ENCODE measurements at regions not wholly inside any gene's neighbourhood (a gene's known extent, or its start where the extent isn't known, plus 50 kb on each side); places are given as distances from the start of the nearest gene placed in this dataset.

DNA sequence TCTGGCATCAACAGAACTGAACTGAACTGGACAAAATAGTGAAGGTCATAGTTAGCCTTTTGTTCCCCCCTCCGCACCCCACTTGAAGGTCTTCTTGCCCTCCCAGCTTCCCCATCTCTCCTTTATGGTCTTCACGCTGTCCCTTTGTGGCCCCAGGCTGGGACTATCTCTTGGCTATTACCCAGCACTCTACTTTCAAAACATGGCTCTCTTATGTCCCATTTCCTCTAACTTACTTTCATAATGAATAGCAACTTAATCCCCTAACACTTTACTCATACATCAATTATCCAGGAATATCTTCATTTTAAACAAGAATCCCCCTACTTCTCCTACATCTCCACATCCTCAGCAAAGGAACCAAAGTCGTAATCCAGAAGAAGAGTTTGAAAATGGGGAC is 135.3 kb upstream of the ITGB1 start:
- Histone ChIP-seq H3K36me3 (ENCODE audit: control insufficient read depth in 2 of 2, extremely low read depth in 1 of 2, insufficient read depth in 2 of 2, low read length in 2 of 2) (no peaks in the 10 kb centered on the region), H3K4me2 (ENCODE audit: insufficient read depth, low read length) (no peak overlapping the region), H3K9me3 (replicated peaks; ENCODE audit: control insufficient read depth, insufficient read depth, low read length) (no peaks in the 10 kb centered on the region), H3K79me2 (ENCODE audit: control insufficient read depth, insufficient read depth, low read length) (no peaks in the 10 kb centered on the region), H3K4me3 (replicated peaks in 1 of 3; ENCODE audit: insufficient read depth in 1 of 3, low read depth in 1 of 3, low read length in 3 of 3) (no peak overlapping the region), H3K9me1 (replicated peaks; ENCODE audit: control insufficient read depth, extremely low read depth, insufficient read depth, low read length) (no peaks in the 10 kb centered on the region), H4K20me1 (replicated peaks; ENCODE audit: control insufficient read depth, extremely low read depth, insufficient read depth, low read length) (no peaks in the 10 kb centered on the region), H3K9ac (replicated peaks; ENCODE audit: extremely low read depth, insufficient read depth, low read length) (no peak overlapping the region), H3K4me1 (ENCODE audit: control insufficient read depth, extremely low read depth, insufficient read depth, low read length) (no peaks in the 10 kb centered on the region), H2AFZ (ENCODE audit: low read depth, low read length) (no peak overlapping the region), H3K27me3 (ENCODE audit: control insufficient read depth in 2 of 2, insufficient read depth in 2 of 2, low read length in 2 of 2) (peaks cover 0 to 1% of the 10 kb centered on the region in 2 experiments), H3K27ac (ENCODE audit: insufficient read depth, low read depth, low read length) (no peak overlapping the region)
- dilution Hi-C loops (cut with MboI; ENCODE audit: extremely low pct_ligation_motif_present, low sequenced_read_pairs), result no loop called here
- FAIRE-seq, result no peak
- ChIA-PET CTCF (interaction anchor here (0.9 kb wide), 1 partner anchor 9 kb away, joined by 3 read pairs; no protein-coding TSS in a partner anchor), POLR2A (no interaction called here)
- no TSS peak for BruUV-seq (replicated peaks)
- TF ChIP-seq EZH2 (IDR thresholded peaks at IDR 0.05; ENCODE audit: borderline replicate concordance, low read depth, low read length, severe bottlenecking) (no peak), FOS (IDR thresholded peaks at IDR 0.05; ENCODE audit: borderline replicate concordance, insufficient read depth, low read length) (no peak), MYC (IDR thresholded peaks at IDR 0.05; ENCODE audit: low read depth, low read length) (no peak), POLR2A (IDR thresholded peaks at IDR 0.05; ENCODE audit: low read depth, low read length) (no peak), GATA2 (IDR thresholded peaks at IDR 0.05; ENCODE audit: insufficient read depth, insufficient read length, low read depth, low read length) (no peak), POLR2AphosphoS5 (IDR thresholded peaks at IDR 0.05; ENCODE audit: insufficient read depth, low read depth, low read length) (no peak), JUN (IDR thresholded peaks at IDR 0.05; ENCODE audit: borderline replicate concordance, insufficient read depth, insufficient read length, low read depth) (no peak)
- TF ChIP-seq, protein P1, sequence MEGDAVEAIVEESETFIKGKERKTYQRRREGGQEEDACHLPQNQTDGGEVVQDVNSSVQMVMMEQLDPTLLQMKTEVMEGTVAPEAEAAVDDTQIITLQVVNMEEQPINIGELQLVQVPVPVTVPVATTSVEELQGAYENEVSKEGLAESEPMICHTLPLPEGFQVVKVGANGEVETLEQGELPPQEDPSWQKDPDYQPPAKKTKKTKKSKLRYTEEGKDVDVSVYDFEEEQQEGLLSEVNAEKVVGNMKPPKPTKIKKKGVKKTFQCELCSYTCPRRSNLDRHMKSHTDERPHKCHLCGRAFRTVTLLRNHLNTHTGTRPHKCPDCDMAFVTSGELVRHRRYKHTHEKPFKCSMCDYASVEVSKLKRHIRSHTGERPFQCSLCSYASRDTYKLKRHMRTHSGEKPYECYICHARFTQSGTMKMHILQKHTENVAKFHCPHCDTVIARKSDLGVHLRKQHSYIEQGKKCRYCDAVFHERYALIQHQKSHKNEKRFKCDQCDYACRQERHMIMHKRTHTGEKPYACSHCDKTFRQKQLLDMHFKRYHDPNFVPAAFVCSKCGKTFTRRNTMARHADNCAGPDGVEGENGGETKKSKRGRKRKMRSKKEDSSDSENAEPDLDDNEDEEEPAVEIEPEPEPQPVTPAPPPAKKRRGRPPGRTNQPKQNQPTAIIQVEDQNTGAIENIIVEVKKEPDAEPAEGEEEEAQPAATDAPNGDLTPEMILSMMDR (IDR thresholded peaks at IDR 0.05; ENCODE audit: extremely low read depth in 1 of 2, insufficient read depth in 1 of 2, low read depth in 1 of 2, low read length in 2 of 2), result no peak
- TF ChIP-seq, protein P2, sequence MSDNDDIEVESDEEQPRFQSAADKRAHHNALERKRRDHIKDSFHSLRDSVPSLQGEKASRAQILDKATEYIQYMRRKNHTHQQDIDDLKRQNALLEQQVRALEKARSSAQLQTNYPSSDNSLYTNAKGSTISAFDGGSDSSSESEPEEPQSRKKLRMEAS (IDR thresholded peaks at IDR 0.05; ENCODE audit: insufficient read depth, insufficient read length), result no peak
- intact Hi-C loops (cut with micrococcal nuclease), result no loop called here
- DNase-seq (ENCODE audit: low read depth, low spot score), result no peak

All from endothelial cell of umbilical vein (primary cell).